K562 (cell line): ENCODE measurements at regions not wholly inside any gene's neighbourhood (a gene's known extent, or its start where the extent isn't known, plus 50 kb on each side); places are given as distances from the start of the nearest gene placed in this dataset.

Experiments used
- FOXK2 ChIP-seq, 2 experiments: fragments of 450-650 bp; IDR thresholded peaks in 1 of 2; conservative IDR thresholded peaks in 1 of 2; 2 replicates each; pipeline ENCODE4 v1.6.1; 2016; ENCODE audit warnings: low read depth in 2 of 2, mild to moderate bottlenecking in 1 of 2
- SNAPC5 ChIP-seq: fragments of 250-450 bp; sonication (Bioruptor Pico); IDR thresholded peaks from 2 replicates; pipeline ENCODE4 v1.8.0; 2021; ENCODE audit warnings: moderate library complexity, mild to moderate bottlenecking, inconsistent platforms
- WHSC1 ChIP-seq: IDR thresholded peaks from one replicate; pipeline ENCODE4 v1.6.1; 2012; ENCODE audit warnings: low read length, control low read depth, inconsistent platforms

GRCh38 chr13:59374691-59375090 is 789.0 kb downstream of the DIAPH3 start:
- TF ChIP-seq WHSC1: no peak
- TF ChIP-seq SNAPC5 (CRISPR knock-in tag): no peak
- no peak for TF ChIP-seq FOXK2 (conservative IDR thresholded peaks at IDR 0.05 in 1 of 2, IDR thresholded peaks at IDR 0.05 in 1 of 2; ENCODE audit: low read depth in 2 of 2)
